Heart right ventricle (tissue), 16 donors: ENCODE measurements at regions not wholly inside any gene's neighbourhood (a gene's known extent, or its start where the extent isn't known, plus 50 kb on each side); places are given as distances from the start of the nearest gene placed in this dataset.

Source experiments
- ATAC-seq, 8 donors: fragments of 200-7000 bp; cut with Tn5 transposase; one replicate each; pipeline ENCODE4 v1.9.1; 2020; ENCODE audit warnings: mild to moderate bottlenecking in 8 of 8, moderate library complexity in 8 of 8, moderate number of reproducible peaks in 1 of 8
- DNase-seq, 2 donors: peaks; one replicate each; pipeline ENCODE4 v3.0.0-alpha.2; 2020
- H3K27ac ChIP-seq, 10 donors: fragments of 200-600 bp; sonication (generic) in 2 of 10; one replicate each; pipeline versions ENCODE4 v1.5.0 to v1.8.0; 2020 to 2022; ENCODE audit warnings: mild to moderate bottlenecking in 3 of 10
- H3K27me3 ChIP-seq, 7 donors: fragments of 200-600 bp; one replicate each; pipeline ENCODE4 v1.8.0; 2021 to 2022; ENCODE audit warnings: mild to moderate bottlenecking in 2 of 7
- H3K36me3 ChIP-seq, 9 donors: fragments of 200-600 bp; sonication (generic) in 1 of 9; one replicate each; pipeline versions ENCODE4 v1.5.0 to v1.8.0; 2020 to 2022; ENCODE audit warnings: mild to moderate bottlenecking in 2 of 9
- H3K4me1 ChIP-seq, 9 donors: fragments of 200-600 bp; sonication (generic) in 1 of 9; one replicate each; pipeline versions ENCODE4 v1.5.0 to v1.8.0; 2020 to 2022; ENCODE audit warnings: mild to moderate bottlenecking in 4 of 9
- H3K4me3 ChIP-seq, 10 donors: fragments of 200-600 bp; sonication (generic) in 2 of 10; one replicate each; pipeline versions ENCODE4 v1.5.0 to v1.8.0; 2020 to 2022; ENCODE audit warnings: mild to moderate bottlenecking in 7 of 10, moderate library complexity in 2 of 10
- H3K9me3 ChIP-seq, 11 donors: fragments of 200-600 bp in 10 of 11; sonication (generic) in 2 of 11; one replicate each; pipeline versions ENCODE4 v1.5.0 to v1.8.0; 2013 to 2022; ENCODE audit warnings: mild to moderate bottlenecking in 2 of 11, control low read depth in 1 of 11, moderate library complexity in 1 of 11
- CTCF ChIP-seq, 9 donors: fragments of 200-600 bp; sonication (generic) in 2 of 9; IDR thresholded peaks; one replicate each; pipeline versions ENCODE4 v1.5.0 to v1.8.0; 2021 to 2022; ENCODE audit warnings: antibody characterized with exemption in 9 of 9, mild to moderate bottlenecking in 5 of 9, moderate library complexity in 1 of 9
- WGBS, 2 donors: extraction: QIAGEN DNeasy Blood & Tissue Kit; methylation state at CpG; one replicate each; pipeline ENCODE4 v1.1.7; 2013; ENCODE audit warnings: inconsistent platforms in 1 of 2; 5-methylcytosine and 5-hydroxymethylcytosine counted together
- intact Hi-C, 10 donors: fragments of 100-400 bp; cut with DNase I; formaldehyde crosslinking; loops; one replicate each; pipeline versions ENCODE4 v1.11.1 to v1.14.2; 2022
- donor health status: Arrhythmogenic right ventricular cardiomyopathy.
- donor health status: ischemic (EF 13 %, LVEDD 7.1; RV severe dilation, severe dysfunction).
- donor health status: healthy with polysubstance abuse.
- donor health status: DM: no; HTN: yes; CAD: no.
- donor health status: DM: no; HTN: no; CAD: no.
- donor health status: ischemic (EF 25% LVEDD 6.9; RV normal size, moderate dysfunction).
- donor health status: ischemic (EF 25% LVEDD 5.7; RV mildly dilated, moderate dysfunction).
- donor health status: healthy.
- donor health status: DM: yes; HTN: yes; CAD: no.
- donor health status: Ischemic cardiomyopathy.
- donor health status: ischemic (EF 35%, LVEDD 5.7; RV mildly dilated, moderate dysfunction).
- donor health status: nonischemic (EF 11% LVEDD 7.7; RV severe dilation, severe dysfunction).
- donor health status: DM: yes; HTN: yes; CAD: no.
- donor health status: PGD.
- donor health status: ischemic (EF 29% LVEDD 5.4; RV normal size, mild dysfunction).
- donor health status: nonischemic (EF 23%, LVEDD 6.1; RV moderate dilation, normal function).

GRCh38 chr7:20021066-20021465 is 196.1 kb downstream of the MACC1 start:
- Histone ChIP-seq H3K36me3 (no peaks in the 10 kb centered on the region), H3K27ac (no peak overlapping the region), H3K4me3 (no peak overlapping the region), H3K9me3 (peaks cover 0 to 2% (median 0%) of the 10 kb centered on the region in 11 donors), H3K4me1 (no peaks in the 10 kb centered on the region), H3K27me3 (no peaks in the 10 kb centered on the region)
- DNase-seq (no peak), ATAC-seq (no peak)
- no peak for TF ChIP-seq CTCF (IDR thresholded peaks at IDR 0.05)
- intact Hi-C loops, result no loop called here

DNA sequence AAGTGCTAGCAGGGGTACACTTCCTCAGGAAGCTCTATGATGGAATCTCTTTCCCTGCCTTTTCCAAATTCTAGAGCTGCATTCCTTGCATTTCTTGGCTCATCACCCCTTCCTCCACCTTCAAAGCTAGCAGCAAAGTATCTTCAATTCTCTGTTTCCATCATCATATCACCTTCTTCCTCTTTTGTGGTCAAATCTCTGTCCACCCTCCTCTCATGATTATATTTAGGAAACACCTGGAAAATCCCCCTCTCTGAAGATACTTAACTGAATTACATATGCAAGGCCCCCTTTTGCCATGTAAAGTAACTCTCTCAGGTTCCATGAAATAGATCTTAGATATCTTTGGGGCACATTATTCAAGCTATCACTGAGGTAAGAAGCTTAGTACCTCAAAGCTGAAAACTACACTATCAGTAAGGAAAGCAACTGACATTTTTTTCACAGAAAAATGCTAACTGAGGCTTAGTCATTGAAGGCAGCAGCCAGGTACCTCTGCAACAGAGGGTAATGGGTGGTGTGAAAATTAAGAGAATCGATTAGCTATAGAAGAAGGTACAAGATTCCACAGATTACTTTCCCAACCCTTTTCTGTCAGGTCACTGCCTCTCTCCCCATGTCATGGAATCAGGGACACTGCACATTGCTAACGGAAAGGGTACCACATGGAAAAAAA is 197.3 kb downstream of the MACC1 start:
- no peaks in the 10 kb centered on the region for H3K4me1 ChIP-seq
- 81 to 88% methylated on average over 2 of the region's 2 CpGs for WGBS, 2 donors
- TF ChIP-seq CTCF (IDR thresholded peaks at IDR 0.05), result no peak

GRCh38 chr7:20016669-20017068 is 200.5 kb downstream of the MACC1 start:
- Histone ChIP-seq H3K4me3 (no peak overlapping the region), H3K36me3 (no peaks in the 10 kb centered on the region), H3K9me3 (no peaks in the 10 kb centered on the region), H3K4me1 (no peaks in the 10 kb centered on the region), H3K27ac (no peak overlapping the region), H3K27me3 (no peaks in the 10 kb centered on the region)
- WGBS, 2 donors, result 73 to 74% methylated on average over 2 of the region's 2 CpGs
- ATAC-seq, result no peak
- TF ChIP-seq CTCF (IDR thresholded peaks at IDR 0.05), result no peak
- intact Hi-C loops, result no loop called here
- no peak for DNase-seq

More for the DNA sequence above, 197.3 kb downstream of the MACC1 start:
- ATAC-seq (no peak), DNase-seq (no peak)
- Histone ChIP-seq H3K27me3 (no peaks in the 10 kb centered on the region), H3K27ac (no peak overlapping the region), H3K36me3 (no peaks in the 10 kb centered on the region), H3K9me3 (no peaks in the 10 kb centered on the region), H3K4me3 (no peak overlapping the region)
- intact Hi-C loops, result no loop called here

DNA sequence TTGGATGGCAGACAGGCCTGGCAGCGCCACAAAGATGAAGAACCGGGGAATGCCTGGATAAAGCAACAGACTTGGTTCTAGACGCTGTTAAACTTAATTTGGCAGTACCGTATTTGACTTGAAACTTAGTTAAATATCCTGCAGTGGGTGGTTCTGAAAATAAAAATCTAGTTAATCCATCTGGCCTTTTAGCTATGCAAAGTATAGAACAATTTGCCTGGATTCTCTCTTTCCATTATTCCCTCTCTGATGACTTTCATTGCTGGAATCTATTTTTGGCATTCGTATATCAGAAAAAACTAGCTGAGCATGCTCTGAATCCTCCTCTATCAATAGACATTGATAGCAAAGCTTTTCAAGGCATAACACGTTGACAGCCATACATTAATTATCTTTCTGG is 203.6 kb downstream of the MACC1 start:
- WGBS, 2 donors, result 49 to 50% methylated on average over 6 of the region's 6 CpGs
- no peak overlapping the region for H3K27ac ChIP-seq
- no peak overlapping the region for H3K4me3 ChIP-seq
- no peaks in the 10 kb centered on the region for H3K36me3 ChIP-seq
- ATAC-seq, result no peak
- DNase-seq, result no peak
- no peak for TF ChIP-seq CTCF (IDR thresholded peaks at IDR 0.05)
- no peaks in the 10 kb centered on the region for H3K9me3 ChIP-seq
- H3K4me1 ChIP-seq, result no peaks in the 10 kb centered on the region
- intact Hi-C loops, result no loop called here
- H3K27me3 ChIP-seq, result no peaks in the 10 kb centered on the region
